GM19467 (cell line): ENCODE measurements at regions not wholly inside any gene's neighbourhood (a gene's known extent, or its start where the extent isn't known, plus 50 kb on each side); places are given as distances from the start of the nearest gene placed in this dataset.

Experiments
- ATAC-seq: cut with Tn5 transposase; IDR thresholded peaks from one replicate; pipeline ENCODE4 v1.9.1; 2021; ENCODE audit warnings: mild to moderate bottlenecking, moderate library complexity; ENCODE audit not compliant: unreplicated experiment

DNA sequence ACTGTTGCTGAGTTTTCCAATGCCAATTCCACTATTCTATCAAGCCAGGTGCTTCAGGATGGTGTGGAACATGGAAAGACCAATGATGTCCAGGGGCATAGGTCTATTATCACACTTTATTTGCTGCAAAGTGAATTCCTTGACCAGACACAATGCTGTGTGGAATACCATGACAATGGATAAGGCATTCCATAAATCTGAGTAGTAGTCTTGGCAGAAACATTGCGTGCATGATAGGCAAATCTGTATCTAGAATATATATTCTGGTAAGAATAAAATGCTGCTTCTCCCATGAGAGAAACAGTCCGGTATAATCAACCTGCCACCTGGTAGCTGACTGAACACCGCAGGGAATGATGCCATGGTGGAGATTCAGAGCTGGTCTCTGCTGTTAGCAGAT lies 70.0 kb upstream of the ALDH1A3 start:
- no peak for ATAC-seq

DNA sequence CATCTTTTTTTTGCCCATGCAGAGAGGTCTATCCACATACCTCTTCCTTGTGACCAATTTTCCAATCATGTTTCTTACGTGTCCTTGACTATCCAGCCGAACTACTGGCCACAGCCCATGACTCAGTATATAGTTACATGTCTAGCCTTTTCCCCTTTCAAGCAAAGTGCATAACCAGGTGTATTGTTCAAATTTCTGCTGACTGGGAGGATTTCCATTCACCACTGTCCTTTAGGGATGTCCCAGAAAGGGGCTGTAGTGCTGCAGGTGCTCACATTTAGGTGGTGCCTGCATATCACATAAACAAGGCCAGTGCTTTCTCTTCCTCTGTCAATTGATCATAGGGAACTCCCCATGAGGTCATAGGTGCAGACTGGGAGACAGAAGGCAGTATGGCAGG lies 69.4 kb upstream of the ALDH1A3 start:
- no peak for ATAC-seq

DNA sequence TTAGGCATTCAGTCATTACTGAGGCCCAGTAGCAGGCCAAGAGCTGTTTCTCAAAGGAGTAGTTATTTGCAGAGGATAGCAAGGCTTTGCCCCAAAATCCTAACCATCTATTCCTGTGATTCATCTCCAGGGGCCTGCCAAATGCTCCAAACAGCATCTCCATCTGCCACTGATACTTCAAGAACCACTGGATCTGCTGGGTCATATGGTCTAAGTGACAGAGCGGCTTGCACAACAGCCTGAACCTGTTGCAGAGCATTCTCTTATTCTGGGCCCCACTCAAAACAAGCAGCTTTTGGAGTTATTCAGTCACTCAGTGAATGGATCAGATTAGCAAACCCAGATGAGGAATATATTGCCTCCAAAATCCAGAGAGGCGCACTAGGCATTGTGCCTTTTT lies 68.8 kb upstream of the ALDH1A3 start:
- no peak for ATAC-seq

DNA sequence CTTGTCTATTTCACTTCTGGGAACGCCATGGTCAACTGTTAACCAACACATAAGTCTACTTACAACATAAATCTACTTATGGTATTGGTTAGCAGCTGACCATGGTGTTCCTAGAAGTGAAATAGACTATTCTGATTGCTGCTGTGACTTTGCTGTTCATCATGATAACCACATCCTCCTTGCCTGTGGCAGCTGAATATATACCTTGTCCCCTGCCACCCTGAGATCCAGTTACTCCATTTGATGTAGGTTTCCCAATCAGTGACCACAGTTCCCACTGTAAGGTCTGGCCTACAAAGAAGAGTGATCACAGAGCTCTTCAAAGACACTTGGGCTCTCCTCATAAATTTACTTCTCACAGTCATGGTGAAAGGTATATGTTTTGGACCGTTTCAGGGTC lies 66.8 kb upstream of the ALDH1A3 start:
- ATAC-seq: no peak

DNA sequence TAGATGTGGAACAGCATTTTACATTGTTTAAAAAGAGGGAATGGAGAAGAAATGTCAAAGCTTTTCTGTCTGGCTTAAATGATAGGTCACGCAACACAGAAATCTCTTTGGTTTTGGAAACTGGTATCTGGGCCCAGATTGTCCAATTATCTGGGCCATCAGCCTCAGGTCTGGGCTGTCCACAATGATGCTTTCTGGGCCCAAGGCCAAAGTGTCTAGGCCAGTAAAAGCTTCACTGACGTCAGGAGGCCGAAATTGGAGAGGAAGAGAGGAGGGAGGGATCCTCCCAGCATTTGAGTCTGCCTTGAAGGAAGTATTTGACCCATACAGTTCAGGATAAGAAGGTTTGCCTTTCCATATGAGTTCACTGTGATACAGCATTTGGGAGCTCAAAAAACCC lies 60.7 kb upstream of the ALDH1A3 start:
- ATAC-seq: no peak

DNA sequence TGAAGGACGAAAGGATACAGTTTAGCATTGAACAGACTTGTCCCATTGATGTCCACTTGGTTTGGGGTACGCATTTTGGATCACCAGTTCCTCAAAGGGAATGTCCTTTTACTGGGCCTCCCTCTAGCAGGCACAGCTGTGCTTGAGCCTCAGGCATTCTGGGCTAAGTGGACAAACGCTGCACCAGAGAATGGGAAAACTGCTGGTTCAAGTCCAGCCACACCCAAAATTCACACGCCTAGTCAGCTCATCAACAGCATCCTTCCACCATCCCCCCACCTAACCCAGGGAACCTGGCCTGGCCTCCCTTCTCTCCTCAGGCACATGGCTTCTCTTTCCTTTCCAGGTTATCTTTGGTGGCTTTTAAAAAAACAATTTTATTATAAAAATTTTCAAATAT lies 59.1 kb upstream of the ALDH1A3 start:
- ATAC-seq: no peak

DNA sequence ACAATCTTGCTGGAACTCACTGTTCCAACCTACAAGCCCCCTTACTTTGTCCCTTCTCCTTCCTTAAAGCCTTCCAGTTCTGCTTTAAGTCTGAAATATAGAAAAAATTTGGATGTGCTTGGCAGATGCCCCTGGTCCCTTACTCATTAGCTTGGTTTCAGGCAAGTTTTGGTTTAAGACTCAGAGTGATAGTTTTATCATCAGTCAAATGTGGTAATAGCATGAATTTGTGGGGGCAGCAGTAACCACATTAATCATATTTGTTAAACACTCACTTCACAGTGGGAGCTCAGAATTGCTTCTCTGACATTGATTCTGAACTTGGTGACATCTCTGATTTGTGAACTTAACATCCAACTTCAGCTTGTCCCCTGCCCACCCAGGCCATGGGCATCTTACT lies 58.3 kb upstream of the ALDH1A3 start:
- ATAC-seq: no peak

DNA sequence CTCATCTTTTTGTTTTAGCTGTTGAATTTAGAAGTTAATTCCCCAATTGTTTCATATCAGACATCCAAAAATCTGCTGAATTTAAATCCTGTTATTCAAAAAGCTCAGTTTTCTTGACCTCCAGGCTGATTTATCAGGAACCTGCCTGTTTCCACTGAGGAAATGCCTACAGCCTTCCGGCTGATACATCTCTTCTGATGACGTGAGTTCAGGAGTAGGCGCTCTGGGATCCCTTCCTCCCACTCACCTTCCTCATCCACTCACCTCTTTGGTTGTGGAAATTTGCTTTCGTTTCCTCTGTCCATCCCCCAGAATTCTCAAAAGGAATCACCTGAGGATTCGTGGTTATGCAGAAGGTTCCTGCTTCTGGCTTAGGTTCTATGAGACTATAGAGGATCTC lies 55.4 kb upstream of the ALDH1A3 start:
- no peak for ATAC-seq

DNA sequence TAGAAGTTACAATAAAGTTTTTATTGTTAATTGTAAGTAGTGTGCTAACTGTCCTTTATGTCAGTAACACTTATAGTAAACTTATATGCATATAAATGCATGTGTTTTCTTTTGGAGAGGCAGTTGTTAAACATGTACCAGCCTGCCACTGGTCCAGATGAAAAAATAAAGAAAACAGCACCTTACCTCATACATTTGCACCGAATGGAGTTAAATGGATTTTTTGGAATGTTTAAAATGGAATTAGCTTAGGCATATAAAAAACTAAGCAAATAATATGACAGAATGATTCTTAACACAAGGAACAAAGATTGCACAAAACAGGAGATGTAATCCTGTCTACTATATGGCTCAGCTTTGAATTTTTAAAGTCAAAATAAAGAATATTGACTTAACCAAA lies 50.2 kb upstream of the ALDH1A3 start:
- ATAC-seq: no peak
